ENCODE measurements at regions not wholly inside any gene's neighbourhood (a gene's known extent, or its start where the extent isn't known, plus 50 kb on each side); places are given as distances from the start of the nearest gene placed in this dataset.

- TF ChIP-seq, protein P1, sequence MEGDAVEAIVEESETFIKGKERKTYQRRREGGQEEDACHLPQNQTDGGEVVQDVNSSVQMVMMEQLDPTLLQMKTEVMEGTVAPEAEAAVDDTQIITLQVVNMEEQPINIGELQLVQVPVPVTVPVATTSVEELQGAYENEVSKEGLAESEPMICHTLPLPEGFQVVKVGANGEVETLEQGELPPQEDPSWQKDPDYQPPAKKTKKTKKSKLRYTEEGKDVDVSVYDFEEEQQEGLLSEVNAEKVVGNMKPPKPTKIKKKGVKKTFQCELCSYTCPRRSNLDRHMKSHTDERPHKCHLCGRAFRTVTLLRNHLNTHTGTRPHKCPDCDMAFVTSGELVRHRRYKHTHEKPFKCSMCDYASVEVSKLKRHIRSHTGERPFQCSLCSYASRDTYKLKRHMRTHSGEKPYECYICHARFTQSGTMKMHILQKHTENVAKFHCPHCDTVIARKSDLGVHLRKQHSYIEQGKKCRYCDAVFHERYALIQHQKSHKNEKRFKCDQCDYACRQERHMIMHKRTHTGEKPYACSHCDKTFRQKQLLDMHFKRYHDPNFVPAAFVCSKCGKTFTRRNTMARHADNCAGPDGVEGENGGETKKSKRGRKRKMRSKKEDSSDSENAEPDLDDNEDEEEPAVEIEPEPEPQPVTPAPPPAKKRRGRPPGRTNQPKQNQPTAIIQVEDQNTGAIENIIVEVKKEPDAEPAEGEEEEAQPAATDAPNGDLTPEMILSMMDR (IDR thresholded peaks at IDR 0.05; ENCODE audit: low read length) = no peak
- no peak for TF ChIP-seq EZH2 (IDR thresholded peaks at IDR 0.05; ENCODE audit: borderline replicate concordance, low read length)
Measured at GRCh38 chr6:40915165-40915564, 123.9 kb downstream of the UNC5CL start.
